Sigmoid colon (tissue), 6 donors: ENCODE measurements at regions not wholly inside any gene's neighbourhood (a gene's known extent, or its start where the extent isn't known, plus 50 kb on each side); places are given as distances from the start of the nearest gene placed in this dataset.

Experiments used
- DNase-seq: peaks from one replicate; pipeline ENCODE4 v3.0.0-alpha.2; 2019
- H3K27ac ChIP-seq, 4 donors: fragments of 200-600 bp; sonication (generic); one replicate each; pipeline ENCODE4 v1.5.1; 2016 to 2019; ENCODE audit warnings: mild to moderate bottlenecking in 1 of 4
- H3K27me3 ChIP-seq, 3 donors: fragments of 200-600 bp; sonication (generic); one replicate each; pipeline ENCODE4 v1.5.1; 2019; ENCODE audit warnings: mild to moderate bottlenecking in 1 of 3
- H3K36me3 ChIP-seq, 4 donors: fragments of 200-600 bp; sonication (generic); one replicate each; pipeline ENCODE4 v1.5.1; 2016 to 2019
- H3K4me1 ChIP-seq, 4 donors: fragments of 200-600 bp; sonication (generic); one replicate each; pipeline ENCODE4 v1.5.1; 2017 to 2019
- H3K4me3 ChIP-seq, 4 donors: fragments of 200-600 bp; sonication (generic); one replicate each; pipeline ENCODE4 v1.5.1; 2017 to 2019; ENCODE audit warnings: mild to moderate bottlenecking in 2 of 4, moderate library complexity in 1 of 4
- H3K9me3 ChIP-seq, 4 donors: fragments of 200-600 bp in 3 of 4; sonication (generic) in 3 of 4; one replicate each; pipeline versions ENCODE4 v1.5.1 to v1.6.1; 2013 to 2019
- CTCF ChIP-seq, 4 experiments: fragments of 450-650 bp in 3 of 4; fragments of 200-600 bp in 1 of 4; IDR thresholded peaks; one replicate each; pipeline ENCODE4 v1.5.1; 2016 to 2019; ENCODE audit warnings: antibody characterized with exemption in 4 of 4, mild to moderate bottlenecking in 3 of 4, moderate library complexity in 2 of 4
- EP300 ChIP-seq, 4 donors: sonication (generic); formaldehyde crosslinking; IDR thresholded peaks; one replicate each; pipeline ENCODE4 v1.6.1; 2017; ENCODE audit warnings: antibody characterized with exemption in 4 of 4
- POLR2A ChIP-seq, 2 donors: fragments of 450-650 bp; IDR thresholded peaks; one replicate each; pipeline ENCODE4 v1.6.1; 2016; ENCODE audit warnings: antibody characterized with exemption in 2 of 2, mild to moderate bottlenecking in 2 of 2, moderate library complexity in 2 of 2
- POLR2AphosphoS5 ChIP-seq, 4 donors: sonication (generic); formaldehyde crosslinking; IDR thresholded peaks; one replicate each; pipeline ENCODE4 v1.6.1; 2017; ENCODE audit warnings: antibody characterized with exemption in 4 of 4
- WGBS, 2 donors: extraction: QIAGEN DNeasy Blood & Tissue Kit; methylation state at CpG; one replicate each; pipeline ENCODE4 v1.1.7; 2013; 5-methylcytosine and 5-hydroxymethylcytosine counted together
- intact Hi-C: fragments of 100-400 bp; cut with DNase I; formaldehyde crosslinking; loops from one replicate; pipeline ENCODE4 v1.15.1; 2023
- donor health status: healthy with polysubstance abuse.
- donor health status: healthy.

- intact Hi-C loops: no loop called here
- 92 to 95% methylated on average over 2 of the region's 2 CpGs for WGBS, 2 donors
- no peak overlapping the region for H3K4me3 ChIP-seq
Measured at GRCh38 chr5:35317586-35317985, 87.3 kb upstream of the PRLR start.

GRCh38 chr5:35316611-35317274, 86.5 kb upstream of the PRLR start:
- intact Hi-C loops: no loop called here
- H3K27ac ChIP-seq: no peak overlapping the region
- no peaks in the 10 kb centered on the region for H3K4me1 ChIP-seq
- no peaks in the 10 kb centered on the region for H3K27me3 ChIP-seq
- WGBS, 2 donors: 89 to 94% methylated on average over 4 of the region's 4 CpGs
- H3K4me3 ChIP-seq: no peak overlapping the region
- H3K36me3 ChIP-seq: no peaks in the 10 kb centered on the region
- no peak for DNase-seq
- H3K9me3 ChIP-seq: no peaks in the 10 kb centered on the region
- TF ChIP-seq CTCF (IDR thresholded peaks at IDR 0.05) (no peak), EP300 (IDR thresholded peaks at IDR 0.05) (no peak), POLR2A (IDR thresholded peaks at IDR 0.05) (no peak), POLR2AphosphoS5 (IDR thresholded peaks at IDR 0.05) (no peak)

More at GRCh38 chr5:35317586-35317985, 87.3 kb upstream of the PRLR start:
- DNase-seq: no peak
- Histone ChIP-seq H3K9me3 (no peaks in the 10 kb centered on the region), H3K4me1 (no peaks in the 10 kb centered on the region), H3K27me3 (no peaks in the 10 kb centered on the region), H3K27ac (no peak overlapping the region), H3K36me3 (no peaks in the 10 kb centered on the region)
- TF ChIP-seq CTCF (IDR thresholded peaks at IDR 0.05) (no peak), POLR2AphosphoS5 (IDR thresholded peaks at IDR 0.05) (no peak), POLR2A (IDR thresholded peaks at IDR 0.05) (no peak), EP300 (IDR thresholded peaks at IDR 0.05) (no peak)

DNA sequence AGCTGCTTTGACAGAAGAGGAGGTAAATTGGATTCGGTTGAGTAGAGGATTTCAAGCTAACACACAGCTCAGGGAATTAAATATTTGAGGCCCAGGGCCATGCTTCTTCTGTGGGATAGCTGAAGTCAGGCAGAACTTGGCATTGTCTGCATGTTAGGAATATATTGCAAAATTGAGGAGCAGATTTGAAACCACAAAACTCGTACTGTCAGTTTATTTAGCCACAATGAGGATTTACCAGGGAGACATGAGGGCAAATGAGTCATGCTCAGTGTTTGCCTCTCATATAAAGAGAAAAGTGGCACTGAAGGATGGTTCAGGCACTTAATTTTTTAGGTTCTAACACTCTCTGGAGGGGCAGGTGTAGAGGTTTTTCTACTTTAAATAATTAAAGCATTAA, 83.0 kb upstream of the PRLR start:
- no peaks in the 10 kb centered on the region for H3K27me3 ChIP-seq
- TF ChIP-seq POLR2A (IDR thresholded peaks at IDR 0.05) (no peak), POLR2AphosphoS5 (IDR thresholded peaks at IDR 0.05) (no peak), CTCF (IDR thresholded peaks at IDR 0.05) (no peak), EP300 (IDR thresholded peaks at IDR 0.05) (no peak)
- H3K27ac ChIP-seq: no peak overlapping the region
- H3K4me1 ChIP-seq: no peaks in the 10 kb centered on the region
- DNase-seq: no peak
- no peak overlapping the region for H3K4me3 ChIP-seq
- H3K36me3 ChIP-seq: no peaks in the 10 kb centered on the region
- no peaks in the 10 kb centered on the region for H3K9me3 ChIP-seq
- intact Hi-C loops: no loop called here
- 31 to 54% methylated on average over 2 of the region's 2 CpGs for WGBS, 2 donors

GRCh38 chr5:35312267-35312666, 82.0 kb upstream of the PRLR start:
- DNase-seq: no peak
- TF ChIP-seq POLR2AphosphoS5 (IDR thresholded peaks at IDR 0.05): no peak
- no peak for TF ChIP-seq EP300 (IDR thresholded peaks at IDR 0.05)
- no peak for TF ChIP-seq POLR2A (IDR thresholded peaks at IDR 0.05)
- no peak for TF ChIP-seq CTCF (IDR thresholded peaks at IDR 0.05)
- intact Hi-C loops: no loop called here
- Histone ChIP-seq H3K27me3 (no peaks in the 10 kb centered on the region), H3K9me3 (no peaks in the 10 kb centered on the region), H3K4me1 (no peaks in the 10 kb centered on the region), H3K4me3 (no peak overlapping the region), H3K27ac (no peak overlapping the region), H3K36me3 (no peaks in the 10 kb centered on the region)
- WGBS, 2 donors: 89 to 91% methylated on average over 1 of the region's 1 CpG
